IMR-90 (cell line): ENCODE measurements at regions not wholly inside any gene's neighbourhood (a gene's known extent, or its start where the extent isn't known, plus 50 kb on each side); places are given as distances from the start of the nearest gene placed in this dataset.

Experiments
- ATAC-seq: fragments of 200-7000 bp; cut with Tn5 transposase; 2 replicates; pipeline ENCODE4 v1.9.1; 2020; ENCODE audit warnings: low read depth, mild to moderate bottlenecking, moderate library complexity
- BruUV-seq: library from RNA; stranded (reverse); fragments of 400-500 nt; replicated peaks from 2 replicates; lab custom pipeline; 2021; lab: Mats Ljungman, UMichigan
- CTCF ChIA-PET: fragments of 300-600 bp; formaldehyde crosslinking; extraction: SDS; loops from one replicate; lab custom pipeline; 2021; ENCODE audit warnings: antibody characterized with exemption; lab: Yijun Ruan, JAX
- POLR2A ChIA-PET: fragments of 300-600 bp; sonication (Branson Sonifier 250); formaldehyde crosslinking; loops from one replicate; lab custom pipeline; 2022; ENCODE audit warnings: antibody characterized with exemption; ENCODE audit not compliant: unreplicated experiment; lab: Charles Lee
- DNase-seq: peaks from one replicate; pipeline ENCODE4 v3.0.0; 2013
- H2AFZ ChIP-seq: replicated peaks from 2 replicates; pipeline ENCODE3; 2013; ENCODE audit warnings: low read length, mild to moderate bottlenecking; ENCODE audit not compliant: poor library complexity
- H2AK5ac ChIP-seq: 2 replicates; pipeline ENCODE4 v1.6.1; 2013; ENCODE audit warnings: low read depth, low read length, inconsistent platforms
- H2AK9ac ChIP-seq: replicated peaks from 2 replicates; pipeline ENCODE3; 2013; ENCODE audit warnings: mild to moderate bottlenecking, low read depth, low read length, moderate library complexity; ENCODE audit not compliant: poor library complexity
- H2BK120ac ChIP-seq: 2 replicates; pipeline ENCODE4 v1.6.1; 2013; ENCODE audit warnings: low read depth, low read length, inconsistent platforms
- H2BK15ac ChIP-seq: 3 replicates; pipeline ENCODE4 v1.6.1; 2013; ENCODE audit warnings: low read depth, low read length, inconsistent platforms
- H2BK20ac ChIP-seq: 2 replicates; pipeline ENCODE4 v1.6.1; 2013; ENCODE audit warnings: low read depth, mild to moderate bottlenecking, inconsistent platforms, low read length, moderate library complexity
- H2BK5ac ChIP-seq: 2 replicates; pipeline ENCODE4 v1.6.1; 2013; ENCODE audit warnings: mild to moderate bottlenecking, low read depth, low read length, inconsistent platforms; ENCODE audit not compliant: poor library complexity, severe bottlenecking
- H3K14ac ChIP-seq: replicated peaks from 2 replicates; pipeline ENCODE4 v1.6.1; 2013; ENCODE audit warnings: low read depth, low read length, inconsistent platforms
- H3K18ac ChIP-seq: 2 replicates; pipeline ENCODE4 v1.6.1; 2013; ENCODE audit warnings: low read depth, low read length, control low read depth
- H3K23ac ChIP-seq: 2 replicates; pipeline ENCODE4 v1.6.1; 2013; ENCODE audit warnings: low read depth, low read length, inconsistent platforms
- H3K27ac ChIP-seq: 2 replicates; pipeline ENCODE4 v1.5.1; 2013; ENCODE audit warnings: mild to moderate bottlenecking, control low read depth, low read length; ENCODE audit not compliant: insufficient read depth
- H3K27me3 ChIP-seq: 2 replicates; pipeline ENCODE4 v1.6.1; 2013; ENCODE audit warnings: low read length; ENCODE audit not compliant: control insufficient read depth, insufficient read depth
- H3K36me3 ChIP-seq: 2 replicates; pipeline ENCODE4 v1.6.1; 2013; ENCODE audit warnings: low read length, mixed read lengths; ENCODE audit not compliant: control insufficient read depth, insufficient read depth
- H3K4ac ChIP-seq: 2 replicates; pipeline ENCODE4 v1.6.1; 2013; ENCODE audit warnings: low read depth, low read length, inconsistent platforms
- H3K4me1 ChIP-seq: 2 replicates; pipeline ENCODE4 v1.6.1; 2013; ENCODE audit warnings: low read length, mixed read lengths; ENCODE audit not compliant: control insufficient read depth, insufficient read depth
- H3K4me2 ChIP-seq: 2 replicates; pipeline ENCODE4 v1.6.1; 2013; ENCODE audit warnings: low read depth, mild to moderate bottlenecking, control low read depth, low read length, moderate library complexity
- H3K4me3 ChIP-seq: 2 replicates; pipeline ENCODE4 v1.5.1; 2013; ENCODE audit warnings: low read depth, mild to moderate bottlenecking, control low read depth, low read length, moderate library complexity; ENCODE audit not compliant: insufficient read depth
- H3K56ac ChIP-seq: 2 replicates; pipeline ENCODE4 v1.6.1; 2013; ENCODE audit warnings: low read length, inconsistent platforms; ENCODE audit not compliant: insufficient read depth; ENCODE audit errors: extremely low read depth
- H3K79me1 ChIP-seq, 2 experiments: 2 replicates each; pipeline ENCODE4 v1.6.1; 2013; ENCODE audit warnings: low read length in 2 of 2, inconsistent platforms in 1 of 2, low read depth in 1 of 2
- H3K9ac ChIP-seq: 2 replicates; pipeline ENCODE4 v1.6.1; 2013; ENCODE audit warnings: low read depth, low read length, control low read depth
- H3K9me1 ChIP-seq: 2 replicates; pipeline ENCODE4 v1.6.1; 2013; ENCODE audit warnings: low read length, inconsistent platforms; ENCODE audit not compliant: insufficient read depth
- H3K9me3 ChIP-seq: 2 replicates; pipeline ENCODE4 v1.6.1; 2013; ENCODE audit warnings: low read length; ENCODE audit not compliant: control insufficient read depth, insufficient read depth
- H4K20me1 ChIP-seq: 2 replicates; pipeline ENCODE4 v1.6.1; 2013; ENCODE audit warnings: low read length, inconsistent platforms; ENCODE audit not compliant: insufficient read depth
- H4K5ac ChIP-seq: 2 replicates; pipeline ENCODE4 v1.6.1; 2013; ENCODE audit warnings: mild to moderate bottlenecking, low read depth, low read length, control low read depth
- H4K8ac ChIP-seq, 2 experiments: 2 replicates each; pipeline ENCODE4 v1.6.1; 2013; ENCODE audit warnings: low read depth in 2 of 2, low read length in 2 of 2, control low read depth in 1 of 2, inconsistent platforms in 1 of 2
- H4K91ac ChIP-seq: 2 replicates; pipeline ENCODE4 v1.6.1; 2013; ENCODE audit warnings: low read depth, low read length, inconsistent platforms; ENCODE audit not compliant: insufficient read depth
- BHLHE40 ChIP-seq: fragments of 150-350 bp; IDR thresholded peaks from 2 replicates; pipeline ENCODE4 v1.6.1; 2016; ENCODE audit warnings: mild to moderate bottlenecking, low read depth, low read length
- CEBPB ChIP-seq: IDR thresholded peaks from 2 replicates; pipeline ENCODE4 v1.6.1; 2012; ENCODE audit warnings: low read depth, low read length, improper control_type of control experiment
- CHD1 ChIP-seq: IDR thresholded peaks from 2 replicates; pipeline ENCODE4 v1.6.1; 2012; ENCODE audit warnings: low read depth, low read length, improper control_type of control experiment
- CTCF ChIP-seq: conservative IDR thresholded peaks from 2 replicates; pipeline ENCODE4 v1.5.1; 2012; ENCODE audit warnings: mild to moderate bottlenecking, low read depth, low read length, improper control_type of control experiment
- ELK1 ChIP-seq: fragments of 150-350 bp; IDR thresholded peaks from 2 replicates; pipeline ENCODE4 v1.6.1; 2016; ENCODE audit warnings: low read depth, mild to moderate bottlenecking, low read length, moderate library complexity, borderline replicate concordance
- FOS ChIP-seq: fragments of 150-350 bp; IDR thresholded peaks from 2 replicates; pipeline ENCODE4 v1.6.1; 2016; ENCODE audit warnings: low read depth, low read length
- MAFK ChIP-seq: IDR thresholded peaks from 2 replicates; pipeline ENCODE4 v1.6.1; 2012; ENCODE audit warnings: low read depth, low read length, improper control_type of control experiment
- MAZ ChIP-seq: IDR thresholded peaks from 2 replicates; pipeline ENCODE4 v1.6.1; 2012; ENCODE audit warnings: low read depth, mild to moderate bottlenecking, low read length, improper control_type of control experiment, moderate library complexity, borderline replicate concordance
- MXI1 ChIP-seq: IDR thresholded peaks from 2 replicates; pipeline ENCODE4 v1.6.1; 2012; ENCODE audit warnings: low read depth, mild to moderate bottlenecking, low read length, moderate library complexity, borderline replicate concordance
- NFE2L2 ChIP-seq: fragments of 150-350 bp; IDR thresholded peaks from 2 replicates; pipeline ENCODE4 v1.6.1; 2016; ENCODE audit warnings: low read depth, mild to moderate bottlenecking, low read length
- POLR2A ChIP-seq: IDR thresholded peaks from 2 replicates; pipeline ENCODE4 v1.6.1; 2012; ENCODE audit warnings: mild to moderate bottlenecking, low read depth, low read length
- RAD21 ChIP-seq: IDR thresholded peaks from 2 replicates; pipeline ENCODE4 v1.6.1; 2012; ENCODE audit warnings: low read length, improper control_type of control experiment
- RCOR1 ChIP-seq: IDR thresholded peaks from 2 replicates; pipeline ENCODE4 v1.6.1; 2012; ENCODE audit warnings: mild to moderate bottlenecking, low read length, improper control_type of control experiment; ENCODE audit not compliant: insufficient replicate concordance
- RFX5 ChIP-seq: IDR thresholded peaks from 2 replicates; pipeline ENCODE4 v1.8.0; 2012; ENCODE audit warnings: low read depth, mild to moderate bottlenecking, low read length, moderate library complexity
- SMC3 ChIP-seq: fragments of 150-350 bp; IDR thresholded peaks from 2 replicates; pipeline ENCODE4 v1.6.1; 2016; ENCODE audit warnings: low read depth, mild to moderate bottlenecking, antibody characterized with exemption, low read length, moderate library complexity
- USF2 ChIP-seq: fragments of 150-350 bp; IDR thresholded peaks from 2 replicates; pipeline ENCODE4 v1.6.1; 2017; ENCODE audit warnings: mild to moderate bottlenecking, antibody characterized with exemption, low read length, low read depth
- WGBS, 2 experiments: methylation state at CpG; one replicate each; pipeline versions ENCODE4 v1.1.5 to v1.1.7; 2013; ENCODE audit warnings: missing lambda C conversion rate in 2 of 2; ENCODE audit not compliant: insufficient read length in 1 of 2; ENCODE audit errors: extremely low coverage in 2 of 2; 5-methylcytosine and 5-hydroxymethylcytosine counted together
- dilution Hi-C: fragments of 300-500 bp; cut with HindIII; formaldehyde crosslinking; loops from one replicate; pipeline ENCODE4 v1.14.3; 2018; ENCODE audit warnings: low sequenced_read_pairs; ENCODE audit not compliant: unreplicated experiment
- in situ Hi-C: fragments of 300-500 bp; cut with MboI; formaldehyde crosslinking; loops from 3 replicates; pipeline ENCODE4 v1.14.3; 2019; ENCODE audit warnings: low sequenced_read_pairs, inconsistent platforms, mixed read lengths
- intact Hi-C: fragments of 100-400 bp; cut with micrococcal nuclease; formaldehyde crosslinking; loops from 2 replicates; pipeline ENCODE4 v1.10.0; 2022

- no peak overlapping the region for H3K14ac ChIP-seq
- H2AFZ ChIP-seq, result no peak overlapping the region
- WGBS, 2 experiments, result no CpG with 5 or more reads among the region's 5 CpGs
- H2BK15ac ChIP-seq, result no peak overlapping the region
- H3K4me2 ChIP-seq, result no peak overlapping the region
- no peaks in the 10 kb centered on the region for H3K36me3 ChIP-seq
- no peak overlapping the region for H3K4ac ChIP-seq
- POLR2A ChIA-PET, result no interaction called here
- DNase-seq (no peak), ATAC-seq (no peak)
- H3K27me3 ChIP-seq, result no peaks in the 10 kb centered on the region
- no peak overlapping the region for H3K23ac ChIP-seq
- intact Hi-C loops, result no loop called here
- H2AK5ac ChIP-seq, result no peak overlapping the region
- H2BK5ac ChIP-seq, result no peak overlapping the region
- no TSS peak for BruUV-seq
- CTCF ChIA-PET, result no interaction called here
- H2AK9ac ChIP-seq, result no peak overlapping the region
- in situ Hi-C loops, result no loop called here
- no peak overlapping the region for H3K56ac ChIP-seq
- no peak overlapping the region for H4K91ac ChIP-seq
- no peak overlapping the region for H4K5ac ChIP-seq
- TF ChIP-seq MAFK (no peak), CHD1 (no peak), SMC3 (no peak), FOS (no peak), RFX5 (no peak), RCOR1 (no peak), ELK1 (no peak), CTCF (no peak), BHLHE40 (no peak), USF2 (no peak), POLR2A (no peak), CEBPB (no peak), NFE2L2 (no peak), MXI1 (no peak), MAZ (no peak), RAD21 (no peak)
- no peak overlapping the region for H3K27ac ChIP-seq
- H3K9me1 ChIP-seq, result no peaks in the 10 kb centered on the region
- H2BK20ac ChIP-seq, result no peak overlapping the region
- dilution Hi-C loops, result no loop called here
- H3K4me3 ChIP-seq, result no peak overlapping the region
- H2BK120ac ChIP-seq, result no peak overlapping the region
- no peaks in the 10 kb centered on the region for H3K4me1 ChIP-seq
- H4K8ac ChIP-seq, result no peak overlapping the region
- peaks cover 5% of the 10 kb centered on the region; the same call in 1 of the 2 replicates for H3K9me3 ChIP-seq
- no peak overlapping the region for H3K18ac ChIP-seq
- H3K79me1 ChIP-seq, result no peaks in the 10 kb centered on the region
- no peaks in the 10 kb centered on the region for H4K20me1 ChIP-seq
- H3K9ac ChIP-seq, result no peak overlapping the region
Observed at GRCh38 chr3:95424279-95424678, 1361.4 kb downstream of the NSUN3 start.
